ENCODE measurements at regions not wholly inside any gene's neighbourhood (a gene's known extent, or its start where the extent isn't known, plus 50 kb on each side); places are given as distances from the start of the nearest gene placed in this dataset.

DNA sequence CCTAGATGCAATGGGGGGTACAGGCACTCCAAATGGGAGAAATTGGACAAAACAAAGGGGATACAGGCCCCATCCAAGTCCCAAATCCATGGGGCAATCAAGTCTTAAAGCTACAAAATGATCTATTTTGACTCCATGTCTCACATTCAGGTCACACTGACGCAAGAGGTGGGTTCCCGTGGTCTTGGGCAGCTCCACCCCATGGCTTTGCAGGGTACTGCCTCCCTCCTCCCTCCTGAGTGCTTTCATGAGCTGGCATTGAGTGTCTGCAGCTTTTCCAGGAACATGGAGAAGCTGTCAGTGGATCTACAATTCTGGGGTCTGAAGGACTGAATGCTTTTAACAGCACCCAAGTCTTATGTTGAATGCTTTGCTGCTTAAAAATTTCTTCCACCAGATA, 274.5 kb upstream of the LRIG3 start:
- DNase-seq (ENCODE audit: insufficient read length, low spot score) (no peak), FAIRE-seq (no peak)
- TF ChIP-seq, protein P1, sequence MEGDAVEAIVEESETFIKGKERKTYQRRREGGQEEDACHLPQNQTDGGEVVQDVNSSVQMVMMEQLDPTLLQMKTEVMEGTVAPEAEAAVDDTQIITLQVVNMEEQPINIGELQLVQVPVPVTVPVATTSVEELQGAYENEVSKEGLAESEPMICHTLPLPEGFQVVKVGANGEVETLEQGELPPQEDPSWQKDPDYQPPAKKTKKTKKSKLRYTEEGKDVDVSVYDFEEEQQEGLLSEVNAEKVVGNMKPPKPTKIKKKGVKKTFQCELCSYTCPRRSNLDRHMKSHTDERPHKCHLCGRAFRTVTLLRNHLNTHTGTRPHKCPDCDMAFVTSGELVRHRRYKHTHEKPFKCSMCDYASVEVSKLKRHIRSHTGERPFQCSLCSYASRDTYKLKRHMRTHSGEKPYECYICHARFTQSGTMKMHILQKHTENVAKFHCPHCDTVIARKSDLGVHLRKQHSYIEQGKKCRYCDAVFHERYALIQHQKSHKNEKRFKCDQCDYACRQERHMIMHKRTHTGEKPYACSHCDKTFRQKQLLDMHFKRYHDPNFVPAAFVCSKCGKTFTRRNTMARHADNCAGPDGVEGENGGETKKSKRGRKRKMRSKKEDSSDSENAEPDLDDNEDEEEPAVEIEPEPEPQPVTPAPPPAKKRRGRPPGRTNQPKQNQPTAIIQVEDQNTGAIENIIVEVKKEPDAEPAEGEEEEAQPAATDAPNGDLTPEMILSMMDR (IDR thresholded peaks at IDR 0.05; ENCODE audit: insufficient read depth, missing control alignments), result no peak

- FAIRE-seq (no peak), DNase-seq (ENCODE audit: insufficient read length, low spot score) (no peak)
- TF ChIP-seq, protein P1 (IDR thresholded peaks at IDR 0.05; ENCODE audit: insufficient read depth, missing control alignments), result no peak
These were observed 273.3 kb upstream of the LRIG3 start for GRCh38 chr12:59193476-59194050.

- no peak for FAIRE-seq
- DNase-seq (ENCODE audit: insufficient read length, low spot score), result no peak
- TF ChIP-seq, protein P1 (IDR thresholded peaks at IDR 0.05; ENCODE audit: insufficient read depth, missing control alignments), result no peak
These were observed 271.1 kb upstream of the LRIG3 start for GRCh38 chr12:59191372-59191771.

- DNase-seq (ENCODE audit: insufficient read length, low spot score), result no peak
- FAIRE-seq, result no peak
- TF ChIP-seq, protein P1 (IDR thresholded peaks at IDR 0.05; ENCODE audit: insufficient read depth, missing control alignments), result no peak
These were observed 266.1 kb upstream of the LRIG3 start for GRCh38 chr12:59186451-59186850.

GRCh38 chr12:59185295-59185694, 265.0 kb upstream of the LRIG3 start:
- FAIRE-seq (no peak), DNase-seq (ENCODE audit: insufficient read length, low spot score) (no peak)
- TF ChIP-seq, protein P1 (IDR thresholded peaks at IDR 0.05; ENCODE audit: insufficient read depth, missing control alignments), result no peak

DNA sequence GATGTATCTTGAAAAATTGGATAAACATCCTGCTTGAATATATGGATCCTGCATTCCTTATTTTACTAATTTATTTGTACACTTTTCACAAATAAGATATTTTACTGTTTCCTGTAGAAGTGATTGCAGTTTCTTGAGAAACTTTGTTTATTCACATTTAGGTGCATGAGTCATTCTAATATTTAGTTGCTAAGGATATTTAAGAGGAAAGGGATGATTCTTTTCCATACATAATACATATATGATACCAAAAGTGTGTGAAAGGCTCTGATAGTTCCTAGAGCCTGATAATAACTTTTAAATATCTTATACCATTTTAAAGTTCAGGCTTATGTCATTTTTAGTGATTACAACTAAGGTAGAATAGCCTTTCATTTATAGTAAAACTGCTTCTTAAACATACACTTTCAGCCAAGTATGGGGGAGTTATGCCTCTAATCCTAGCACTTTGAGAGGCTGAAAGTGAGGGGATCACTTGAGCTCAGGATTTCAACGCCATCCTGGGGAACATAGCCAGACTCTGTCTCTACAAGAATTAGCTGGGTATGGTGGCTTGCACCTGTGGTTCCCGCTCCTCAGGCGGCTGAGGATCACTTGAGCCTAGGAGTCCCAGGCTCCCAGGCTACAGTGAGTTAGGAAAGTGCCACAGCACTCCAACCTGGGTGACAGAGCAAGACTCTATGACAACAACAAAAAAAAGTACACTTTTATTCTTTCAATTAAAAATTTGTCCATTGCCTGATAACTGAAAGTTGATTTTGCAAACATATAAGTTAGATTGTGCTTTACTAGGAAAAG, 262.6 kb upstream of the LRIG3 start:
- DNase-seq (ENCODE audit: insufficient read length, low spot score) (no peak), FAIRE-seq (no peak)
- TF ChIP-seq, protein P1 (IDR thresholded peaks at IDR 0.05; ENCODE audit: insufficient read depth, missing control alignments), result no peak

- FAIRE-seq, result no peak
- TF ChIP-seq, protein P1 (IDR thresholded peaks at IDR 0.05; ENCODE audit: insufficient read depth, missing control alignments), result no peak
- no peak for DNase-seq (ENCODE audit: insufficient read length, low spot score)
These were observed 261.9 kb upstream of the LRIG3 start for GRCh38 chr12:59182191-59182590.
